ENCODE measurements at regions not wholly inside any gene's neighbourhood (a gene's known extent, or its start where the extent isn't known, plus 50 kb on each side); places are given as distances from the start of the nearest gene placed in this dataset.
"Not testable (repeated sequence)": the region's sequence is repeated elsewhere in the genome, so short reads cannot be mapped to it uniquely, and the experiment has no call there.

DNA sequence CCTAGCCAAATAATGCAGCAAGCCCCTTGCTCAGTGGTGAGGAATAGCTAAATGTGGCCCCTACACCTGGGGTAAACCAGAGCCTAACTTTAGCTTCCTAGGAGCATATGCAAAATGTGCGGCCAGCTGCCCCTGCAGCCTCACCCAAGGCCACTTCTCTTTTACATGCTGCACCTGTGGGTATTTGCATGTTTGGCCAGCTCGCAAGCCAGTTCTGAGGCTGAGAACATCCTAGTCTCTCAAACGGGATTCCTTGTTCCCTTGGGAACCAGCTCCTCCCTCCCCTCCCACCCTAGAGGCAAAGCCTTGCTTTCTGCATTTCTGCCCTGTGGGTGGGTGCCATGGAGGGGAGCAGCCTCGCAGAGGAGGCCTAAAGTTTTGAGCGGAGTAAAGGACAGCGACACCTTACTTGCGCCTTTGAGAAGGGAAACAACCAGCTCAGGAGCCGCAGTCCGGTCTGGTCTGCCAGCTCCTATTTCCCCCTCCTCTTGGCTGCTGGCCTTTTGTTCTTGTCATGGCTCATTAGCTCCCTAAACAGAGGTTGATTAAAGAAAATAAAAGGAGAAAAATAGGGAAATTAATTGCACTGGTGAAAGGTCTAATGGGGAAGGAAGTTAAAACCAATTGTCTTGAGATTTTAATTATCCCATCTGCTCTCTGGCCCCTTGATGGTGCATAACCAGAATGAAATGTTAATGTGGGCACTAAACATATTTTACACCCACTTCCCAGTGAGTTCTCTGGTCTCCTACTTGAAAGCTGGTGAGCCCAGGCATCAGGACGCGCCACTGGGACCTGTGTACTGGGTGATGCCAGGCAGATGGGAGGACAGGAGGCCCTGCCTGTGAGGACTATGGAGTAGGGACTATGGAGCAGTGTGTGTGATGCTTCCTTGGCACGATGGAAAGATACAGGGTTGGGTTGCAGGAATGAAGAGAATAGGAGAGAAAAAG, 68.7 kb downstream of the TEX35 start:
- no peak overlapping the region for H3K4me3 ChIP-seq
- no peak overlapping the region for H3K27ac ChIP-seq
- H3K4me1 ChIP-seq = no peaks in the 10 kb centered on the region
- DNase-seq (ENCODE audit: low spot score) = no peak
- no peaks in the 10 kb centered on the region for H3K27me3 ChIP-seq
- no peaks in the 10 kb centered on the region for H3K9me3 ChIP-seq
- TF ChIP-seq CTCF (IDR thresholded peaks at IDR 0.05) = no peak
- H3K36me3 ChIP-seq = no peaks in the 10 kb centered on the region

DNA sequence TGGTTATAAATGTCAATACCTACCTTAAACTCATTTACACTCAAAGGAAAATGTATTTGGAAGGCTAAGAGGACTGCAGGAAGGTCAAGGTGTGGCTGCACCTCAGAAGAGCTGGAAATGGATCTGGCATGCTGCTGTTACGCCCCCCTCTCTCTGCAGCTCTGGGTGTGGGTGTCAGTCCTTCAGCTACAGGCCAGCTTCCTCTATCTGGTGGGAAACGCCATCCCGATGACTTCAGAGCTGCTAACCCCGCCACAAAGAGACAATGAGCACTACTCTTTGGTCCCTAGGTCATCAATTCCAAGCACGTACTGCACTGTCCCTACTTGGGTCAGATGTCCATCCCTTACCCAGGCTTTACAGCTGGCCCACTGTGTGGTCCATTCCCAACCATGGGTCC, 74.2 kb downstream of the TEX35 start:
- no peaks in the 10 kb centered on the region for H3K36me3 ChIP-seq
- TF ChIP-seq CTCF (IDR thresholded peaks at IDR 0.05) = no peak
- no peaks in the 10 kb centered on the region for H3K4me1 ChIP-seq
- no peak overlapping the region for H3K27ac ChIP-seq
- no peak overlapping the region for H3K4me3 ChIP-seq
- no peaks in the 10 kb centered on the region for H3K9me3 ChIP-seq
- DNase-seq (ENCODE audit: low spot score) = no peak
- no peaks in the 10 kb centered on the region for H3K27me3 ChIP-seq

DNA sequence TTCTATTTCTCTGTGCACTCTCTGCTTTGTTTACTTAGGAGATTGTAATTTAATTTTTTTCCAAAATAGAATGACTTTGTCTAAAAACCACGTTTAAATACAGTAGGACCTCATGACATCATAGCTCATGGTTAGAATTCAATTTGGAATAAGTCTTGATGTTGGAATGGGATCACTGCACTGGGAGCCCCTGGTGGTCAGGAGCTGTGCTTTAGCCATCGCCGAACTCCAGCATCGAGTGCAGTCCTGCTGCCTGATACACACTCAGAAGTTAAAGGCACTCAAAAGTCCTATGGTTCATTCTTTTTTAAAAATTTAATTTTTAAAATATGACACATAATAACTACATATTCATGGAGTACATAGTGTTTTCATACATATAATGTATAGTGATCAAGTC, 75.1 kb downstream of the TEX35 start:
- H3K27ac ChIP-seq = no peak overlapping the region
- H3K9me3 ChIP-seq = no peaks in the 10 kb centered on the region
- no peak overlapping the region for H3K4me3 ChIP-seq
- H3K4me1 ChIP-seq = no peaks in the 10 kb centered on the region
- TF ChIP-seq CTCF (IDR thresholded peaks at IDR 0.05) = no peak
- no peak for DNase-seq (ENCODE audit: low spot score)
- no peaks in the 10 kb centered on the region for H3K27me3 ChIP-seq
- H3K36me3 ChIP-seq = no peaks in the 10 kb centered on the region

DNA sequence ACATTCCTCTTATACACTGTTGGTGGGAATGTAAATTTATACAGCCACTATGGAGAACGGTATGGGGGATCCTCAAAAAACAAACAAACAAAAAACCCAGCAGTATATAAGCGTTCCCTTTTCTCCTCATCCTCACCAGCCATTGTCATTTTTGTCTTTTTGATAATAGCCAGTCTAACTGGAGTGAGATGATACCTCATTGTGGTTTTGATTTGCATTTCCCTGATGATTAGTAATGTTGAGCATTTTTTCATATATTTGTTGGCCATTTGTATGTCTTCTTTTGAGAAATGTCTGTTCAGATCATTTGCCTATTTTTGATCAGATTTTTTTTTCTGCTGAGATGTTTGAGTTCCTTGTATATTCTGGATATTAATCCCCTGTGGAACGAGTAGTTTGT, 76.1 kb downstream of the TEX35 start:
- not testable (repeated sequence) for H3K27me3 ChIP-seq, H3K4me3 ChIP-seq

DNA sequence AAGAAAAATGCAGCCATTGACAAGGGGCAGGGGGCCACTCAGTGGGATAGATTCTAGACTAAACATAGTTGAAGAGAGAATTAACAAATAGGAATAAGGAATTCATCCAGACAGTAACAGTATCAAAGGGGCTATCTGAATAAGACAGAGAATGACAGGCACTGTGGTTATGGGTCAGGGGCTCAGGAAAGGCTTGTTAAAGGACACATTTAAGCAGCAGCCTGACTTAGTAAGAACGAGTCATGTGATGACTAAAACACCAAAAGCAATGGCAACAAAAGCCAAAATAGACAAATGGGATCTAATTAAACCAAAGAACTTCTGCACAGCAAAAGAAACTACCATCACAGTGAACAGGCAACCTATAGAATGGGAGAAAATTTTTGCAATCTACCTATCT, 78.9 kb downstream of the TEX35 start:
- not testable (repeated sequence) for H3K4me3 ChIP-seq; H3K4me1 ChIP-seq; H3K36me3 ChIP-seq; H3K27ac ChIP-seq; DNase-seq (ENCODE audit: low spot score); H3K9me3 ChIP-seq; H3K27me3 ChIP-seq

More for the DNA sequence above, 76.1 kb downstream of the TEX35 start:
- not testable (repeated sequence) for H3K27ac ChIP-seq; H3K9me3 ChIP-seq; H3K36me3 ChIP-seq; DNase-seq (ENCODE audit: low spot score); H3K4me1 ChIP-seq

DNA sequence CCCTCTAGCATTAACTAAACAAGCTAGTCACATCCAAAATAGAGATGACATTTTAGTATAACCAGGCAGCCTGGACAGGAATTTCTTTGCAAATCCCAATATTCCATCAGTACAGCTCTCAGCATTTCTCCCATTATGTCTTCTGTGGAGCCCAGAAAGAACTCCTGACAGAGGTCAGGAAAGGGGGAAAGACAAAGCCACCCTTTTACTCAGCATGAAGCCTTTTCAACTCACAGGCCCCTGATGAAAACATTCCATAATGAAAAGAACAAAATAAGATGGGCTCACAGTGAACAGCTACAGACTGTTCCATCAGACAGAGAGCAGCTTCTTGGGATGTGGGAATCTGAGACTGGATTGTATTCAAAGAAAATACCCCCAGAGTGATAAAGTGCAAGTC, 80.6 kb downstream of the TEX35 start:
- no peaks in the 10 kb centered on the region for H3K36me3 ChIP-seq
- no peak overlapping the region for H3K4me3 ChIP-seq
- H3K4me1 ChIP-seq = peaks cover 0 to 6% of the 10 kb centered on the region in 2 donors
- no peak overlapping the region for H3K27ac ChIP-seq
- no peaks in the 10 kb centered on the region for H3K9me3 ChIP-seq
- TF ChIP-seq CTCF (IDR thresholded peaks at IDR 0.05) = no peak
- no peak for DNase-seq (ENCODE audit: low spot score)
- no peaks in the 10 kb centered on the region for H3K27me3 ChIP-seq

DNA sequence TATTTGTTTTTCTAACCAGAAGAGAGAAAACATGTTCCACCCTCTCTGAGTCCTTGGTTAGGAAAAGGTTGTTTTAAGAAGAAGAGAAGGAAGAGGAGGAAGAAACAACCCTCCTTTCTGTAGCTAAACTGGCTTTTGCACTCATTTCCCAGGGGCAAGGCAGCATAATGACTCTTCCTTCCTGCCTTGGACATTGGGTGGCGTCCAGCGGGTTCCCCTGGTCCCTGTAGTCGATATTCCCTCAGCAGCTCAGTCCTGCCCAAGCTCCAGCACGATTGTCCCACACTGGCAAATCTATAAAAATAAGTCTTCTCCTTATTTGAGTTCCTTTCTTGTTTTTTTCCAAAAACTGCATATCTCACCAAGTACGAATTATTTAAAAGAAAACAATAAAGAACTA, 81.2 kb downstream of the TEX35 start:
- H3K4me1 ChIP-seq = peaks cover 0 to 6% of the 10 kb centered on the region in 2 donors
- no peaks in the 10 kb centered on the region for H3K9me3 ChIP-seq
- H3K36me3 ChIP-seq = no peaks in the 10 kb centered on the region
- no peaks in the 10 kb centered on the region for H3K27me3 ChIP-seq
- TF ChIP-seq CTCF (IDR thresholded peaks at IDR 0.05) = no peak
- no peak for DNase-seq (ENCODE audit: low spot score)
- H3K27ac ChIP-seq = no peak overlapping the region
- H3K4me3 ChIP-seq = no peak overlapping the region

Data from right atrium auricular region (tissue), 2 donors.